ENCODE measurements at regions not wholly inside any gene's neighbourhood (a gene's known extent, or its start where the extent isn't known, plus 50 kb on each side); places are given as distances from the start of the nearest gene placed in this dataset.

DNA sequence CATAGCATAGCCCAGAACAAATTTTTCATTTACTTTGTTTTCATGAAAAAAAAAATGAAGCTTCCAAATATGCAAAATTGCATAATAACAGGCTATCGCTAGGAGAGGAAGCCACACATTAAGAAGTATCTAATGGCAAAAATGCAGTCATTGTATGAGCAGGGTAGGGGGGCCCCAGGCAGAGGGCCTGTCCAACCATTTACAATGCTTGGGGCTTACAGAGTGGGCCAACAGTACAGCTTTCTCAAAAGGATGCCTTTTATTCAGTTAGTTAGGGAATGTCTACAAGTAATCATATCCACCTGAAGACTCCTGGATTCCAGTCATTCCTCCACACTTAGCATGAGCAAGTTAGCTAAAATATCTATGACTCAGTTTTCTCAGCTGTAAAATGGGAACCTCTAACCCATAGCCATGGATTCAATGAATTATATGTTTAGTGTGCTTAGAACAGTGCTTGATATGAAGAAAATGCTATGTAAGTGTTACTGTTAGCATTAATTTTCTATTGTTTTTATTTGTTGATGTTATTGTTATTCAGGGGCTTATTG is 117.7 kb downstream of the GAS1 start:
- DNase-seq = no peak

DNA sequence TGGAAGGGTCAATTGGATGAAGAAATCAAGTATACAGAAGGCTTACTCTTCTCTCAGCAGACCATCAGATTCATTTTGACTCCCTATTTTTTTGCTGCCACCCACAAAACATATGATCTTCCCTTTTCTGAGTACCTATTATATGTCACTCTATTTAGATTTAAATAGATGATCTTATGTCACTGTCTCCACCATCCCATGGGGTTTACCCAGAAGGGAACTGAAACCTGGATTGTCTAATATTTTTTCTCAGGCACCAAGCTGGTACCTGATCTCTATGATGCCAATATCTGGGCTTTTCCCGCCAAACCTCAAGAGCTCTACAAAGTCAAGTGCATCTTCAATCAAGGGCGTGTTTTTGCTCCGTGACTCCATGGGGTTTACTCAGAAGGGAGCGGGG is 118.7 kb downstream of the GAS1 start:
- DNase-seq = no peak

DNA sequence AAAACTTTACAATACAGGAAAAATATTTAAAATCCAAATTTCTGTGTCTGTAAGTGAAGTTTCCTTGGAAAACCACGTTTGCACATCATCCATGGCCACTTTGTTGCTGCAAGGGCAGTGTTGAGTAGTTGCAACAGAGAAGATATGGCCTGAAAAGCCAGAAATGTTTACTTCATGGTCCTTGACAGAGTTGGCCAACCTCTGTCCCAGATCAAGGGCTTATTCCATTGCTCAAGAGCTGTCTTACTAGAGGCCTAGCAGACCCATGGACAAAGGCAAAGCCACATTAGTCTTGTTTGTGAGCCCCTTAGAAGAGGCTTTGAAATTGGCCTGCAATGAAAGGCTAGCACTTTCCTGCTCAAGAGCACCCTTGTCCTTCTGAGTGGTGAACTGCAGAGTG is 119.4 kb downstream of the GAS1 start:
- no peak for DNase-seq

DNA sequence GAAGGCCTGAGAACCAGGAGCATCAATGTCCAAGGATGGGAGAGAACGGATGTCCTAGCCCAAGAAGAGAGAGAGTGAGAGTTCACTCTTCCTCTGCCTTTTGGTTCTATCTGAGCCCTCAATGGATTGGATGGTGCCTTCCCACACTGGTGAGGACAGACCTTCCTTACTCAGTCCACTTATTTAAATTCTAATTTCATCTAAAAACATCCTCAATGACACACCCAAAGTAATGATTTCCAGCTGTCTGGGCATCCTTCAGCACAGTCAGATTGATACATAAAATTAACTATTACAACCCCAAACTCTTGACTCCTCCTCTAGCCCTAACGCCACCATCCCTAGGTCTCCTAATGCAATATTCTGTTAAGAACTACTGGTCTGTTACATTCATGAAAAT is 122.0 kb downstream of the GAS1 start:
- no peak for DNase-seq

DNA sequence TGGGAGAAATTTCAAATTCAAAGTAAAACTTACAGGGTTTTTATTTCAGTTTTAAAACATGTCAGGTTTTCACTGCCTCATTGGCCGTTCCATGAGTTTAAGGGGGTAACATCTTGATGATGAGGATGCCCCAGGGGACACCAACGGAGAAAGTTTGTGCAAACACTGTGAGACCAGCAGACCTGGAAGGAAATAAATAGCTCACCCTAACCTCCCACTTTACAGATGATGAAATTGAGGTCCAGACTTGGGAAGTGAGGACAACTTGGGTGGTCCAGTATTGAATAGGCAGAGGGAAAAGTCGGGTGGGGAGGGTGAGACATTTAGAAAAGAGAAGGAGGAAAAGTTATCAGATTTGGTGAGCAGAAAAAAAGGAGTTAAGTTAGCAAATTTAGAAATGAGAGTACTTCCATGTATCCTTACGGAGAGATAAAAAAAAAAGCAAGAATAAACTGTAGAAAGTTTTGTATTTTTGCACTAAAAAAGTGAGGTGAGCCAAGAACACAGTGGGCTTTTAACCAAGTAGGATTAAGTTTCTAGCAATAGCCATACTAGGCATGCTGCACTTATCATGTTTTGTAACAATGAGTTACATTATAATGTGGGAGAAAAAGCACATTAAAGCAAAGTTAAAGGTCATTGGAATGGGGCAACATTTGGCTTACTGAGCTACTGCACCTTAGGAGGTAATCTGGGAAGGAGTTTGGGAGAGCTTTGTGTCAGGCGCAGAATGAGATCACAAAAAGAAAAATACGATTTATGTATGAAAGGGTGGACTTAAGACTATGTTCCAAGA is 125.1 kb downstream of the GAS1 start:
- DNase-seq = no peak

DNA sequence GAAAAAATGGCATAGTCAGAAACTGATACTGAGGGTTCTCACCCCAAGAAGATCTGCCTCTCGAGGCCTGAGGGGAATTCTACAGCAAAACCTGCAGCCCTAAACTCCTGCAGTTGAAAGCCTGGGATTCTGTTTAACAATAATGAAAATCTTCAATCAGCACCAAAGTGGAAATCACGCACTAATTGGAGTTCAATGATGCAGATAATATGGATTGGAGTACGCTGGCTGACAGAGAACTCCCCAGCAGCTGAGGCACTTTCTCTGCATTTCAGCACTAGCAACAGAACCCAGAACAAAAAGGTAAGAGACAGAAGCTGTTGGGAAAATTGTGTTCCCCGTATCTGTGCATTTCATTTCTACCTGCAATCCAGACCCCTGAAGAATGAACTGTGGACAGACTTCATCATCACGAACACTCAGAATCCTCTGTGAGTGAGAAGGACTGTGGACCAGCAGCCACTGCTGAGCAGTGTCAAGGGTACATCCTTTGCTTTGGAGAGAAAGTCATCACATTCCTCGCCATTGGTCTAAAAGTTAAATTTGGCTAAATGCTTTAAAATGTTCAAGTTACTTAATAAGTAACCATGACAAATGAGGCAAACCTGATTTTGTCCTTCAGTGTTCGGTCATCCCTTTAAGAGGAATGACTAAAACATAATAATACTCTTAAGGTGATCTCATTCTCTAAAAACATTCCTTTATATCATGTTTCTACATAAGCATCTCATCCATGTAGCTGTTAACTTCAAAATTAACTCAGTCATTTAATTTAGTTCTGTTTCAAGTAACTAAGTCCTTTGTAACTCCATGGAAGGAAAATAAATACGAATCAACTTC is 126.1 kb downstream of the GAS1 start:
- DNase-seq = peak; percentile 1

DNA sequence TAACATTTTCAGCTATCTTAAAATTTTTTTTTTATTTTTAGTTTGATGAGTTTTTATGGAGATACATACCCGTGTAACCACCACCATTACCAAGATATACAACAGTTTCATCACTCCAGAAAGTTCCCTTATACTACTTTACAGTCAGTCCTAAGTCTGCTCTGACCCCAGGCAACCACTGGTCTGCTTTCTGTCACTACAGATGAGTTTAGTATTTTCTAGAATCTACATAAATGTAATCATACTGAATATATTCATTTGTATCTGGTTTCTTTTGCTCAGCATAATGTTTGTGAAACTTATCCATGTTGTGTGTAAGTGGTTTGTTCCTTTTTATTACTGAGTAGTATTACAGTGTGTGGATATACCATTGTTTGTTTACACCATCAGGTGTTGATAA is 127.8 kb downstream of the GAS1 start:
- DNase-seq = no peak

DNA sequence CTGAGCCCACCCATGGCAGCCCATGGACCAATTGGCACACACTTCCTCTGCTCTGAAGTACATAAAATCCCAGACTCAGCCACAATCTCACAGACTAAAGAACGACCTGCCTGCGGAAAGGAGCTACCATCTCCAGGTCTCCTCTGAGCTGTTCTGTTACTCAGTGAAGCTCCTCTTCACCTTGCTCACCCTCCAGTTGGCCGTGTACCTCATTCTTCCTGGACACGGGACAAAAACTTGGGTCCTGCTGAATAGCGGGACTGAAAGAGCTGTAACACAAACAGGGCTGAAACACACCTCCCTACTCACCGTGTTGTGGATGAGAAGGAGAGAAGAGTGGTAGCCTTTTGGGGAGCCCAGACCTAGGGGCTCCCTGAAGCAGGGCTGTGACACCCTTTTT is 128.7 kb downstream of the GAS1 start:
- DNase-seq = no peak

DNA sequence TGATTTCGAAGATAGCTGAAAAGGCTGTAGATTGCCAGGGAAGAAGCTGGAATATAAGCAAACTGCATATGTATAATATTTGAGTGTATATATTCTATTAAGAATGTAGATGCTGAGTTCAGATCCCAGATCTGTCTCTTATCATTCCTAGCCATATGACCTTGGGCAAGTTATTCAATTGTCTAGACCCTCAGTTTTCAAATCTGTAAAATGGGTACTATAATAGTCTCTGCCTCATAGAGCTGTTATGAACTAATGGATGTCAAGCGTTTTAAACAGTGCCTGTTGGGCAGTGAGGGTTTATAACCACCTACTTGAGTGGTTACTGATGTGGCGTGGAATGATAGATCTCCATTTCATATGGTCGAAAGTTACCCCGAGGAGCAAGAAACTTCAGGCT is 130.4 kb downstream of the GAS1 start:
- DNase-seq = no peak

DNA sequence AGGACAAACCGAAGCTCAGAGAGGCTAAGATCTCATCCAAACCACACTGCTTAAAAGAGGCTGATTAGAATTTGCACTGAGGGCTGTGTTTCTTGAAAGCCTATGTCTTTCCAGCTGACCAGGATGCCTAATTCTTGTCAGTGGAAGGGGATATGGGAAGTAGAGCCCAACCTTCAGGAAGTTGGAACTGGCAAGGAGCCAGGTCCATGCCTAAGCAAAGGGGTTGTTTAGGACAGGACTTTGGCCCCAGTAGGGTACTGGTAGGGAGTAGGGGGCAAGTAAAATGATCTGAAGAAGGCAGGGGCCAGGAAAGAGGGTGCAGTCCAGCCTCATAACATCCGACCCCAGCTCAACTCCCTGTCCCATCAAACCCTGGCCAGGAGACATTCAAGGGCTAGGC is 130.9 kb downstream of the GAS1 start:
- no peak for DNase-seq

DNA sequence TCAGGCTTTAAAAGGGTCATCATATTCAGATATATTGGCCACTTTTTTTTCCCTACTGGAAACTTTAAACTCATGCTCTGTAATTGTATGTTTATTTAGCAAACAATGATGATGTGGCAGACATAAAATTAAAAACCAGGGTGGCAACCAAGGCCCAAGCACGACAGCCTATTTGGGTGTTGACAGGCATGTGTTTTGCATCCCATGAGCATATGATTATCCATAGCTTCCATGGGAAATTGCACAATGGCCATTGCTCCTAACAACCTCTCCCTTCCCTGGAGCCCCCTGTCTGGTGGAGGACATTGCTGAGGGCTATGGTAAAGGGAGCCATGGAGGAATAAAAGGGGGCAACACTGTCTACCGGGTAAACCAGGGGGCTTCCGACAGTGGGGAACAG is 134.7 kb downstream of the GAS1 start:
- no peak for DNase-seq

DNA sequence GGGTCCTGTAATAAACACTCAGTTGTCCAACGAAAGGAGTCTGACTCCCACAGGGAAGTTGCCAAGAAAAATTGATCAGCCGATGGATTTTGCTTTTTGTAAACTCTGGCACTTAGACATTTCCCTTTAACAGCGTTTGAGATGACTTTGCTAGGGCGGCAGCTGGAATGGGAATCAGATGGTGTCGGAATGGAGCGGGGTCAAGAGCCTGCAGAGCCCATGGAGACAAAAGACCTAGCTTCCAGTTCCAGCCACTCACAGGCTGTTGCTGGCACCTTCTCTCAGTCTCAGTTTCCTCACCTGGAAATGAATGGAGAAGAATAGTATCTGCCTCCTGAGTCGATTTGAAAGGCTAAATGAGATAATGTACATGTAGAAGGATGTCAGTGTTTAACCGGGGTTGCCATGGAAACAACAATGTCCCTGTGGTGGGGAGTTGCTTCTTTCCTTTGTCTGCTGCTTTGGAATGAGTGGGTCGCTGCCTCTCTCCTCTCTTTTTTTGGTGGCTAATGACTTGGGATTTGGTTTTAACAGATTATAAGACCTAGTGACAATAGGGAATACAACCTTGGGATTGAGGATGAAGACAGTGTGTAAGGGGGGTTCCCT is 137.4 kb downstream of the GAS1 start:
- no peak for DNase-seq

DNA sequence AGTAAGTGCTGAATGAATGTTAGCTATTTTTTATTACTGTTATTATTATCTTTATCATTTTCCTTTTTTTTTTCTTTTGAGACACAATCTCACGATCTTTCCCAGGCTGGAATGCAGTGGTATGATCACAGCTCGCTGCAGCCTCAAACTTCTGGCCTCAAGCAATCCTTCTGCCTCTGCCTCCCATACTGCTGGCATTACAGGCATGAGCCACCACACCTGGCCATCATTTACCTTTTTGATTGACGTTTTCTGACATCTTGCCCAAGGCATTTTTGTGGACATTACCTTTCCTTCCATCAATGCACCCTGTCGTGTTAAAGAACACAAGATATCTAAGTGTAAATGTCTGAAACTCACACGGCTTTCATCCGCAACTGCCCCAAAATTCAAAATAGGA is 138.2 kb downstream of the GAS1 start:
- DNase-seq = no peak

DNA sequence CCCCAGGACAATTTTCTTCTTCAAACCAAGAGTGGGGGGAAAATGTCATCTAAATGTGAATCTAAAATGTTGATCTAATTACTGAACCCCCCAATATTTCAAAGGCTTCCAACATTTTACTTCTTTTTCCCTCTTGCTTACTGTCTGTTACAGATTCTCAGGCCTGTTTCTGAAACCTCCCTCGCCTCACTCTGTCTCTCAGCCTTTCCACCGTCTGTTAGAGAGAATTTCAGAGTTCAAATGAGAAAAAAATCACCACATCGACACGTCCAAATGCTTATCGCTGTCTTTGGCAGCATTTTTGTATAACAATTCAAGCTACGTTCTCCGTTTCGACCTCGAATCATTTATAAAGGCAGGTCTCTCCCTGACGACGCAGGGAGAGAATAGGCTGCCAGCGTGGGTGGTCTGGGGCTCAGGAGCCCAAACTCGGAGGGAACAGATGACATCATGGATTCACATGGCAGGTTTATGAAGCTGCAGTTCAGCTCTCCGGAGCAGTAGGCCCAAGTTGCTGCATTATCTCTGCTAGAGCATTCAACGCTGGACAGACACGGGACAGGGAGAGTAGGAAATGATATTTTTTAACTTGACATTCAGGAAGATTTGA is 139.8 kb downstream of the GAS1 start:
- DNase-seq = no peak

DNA sequence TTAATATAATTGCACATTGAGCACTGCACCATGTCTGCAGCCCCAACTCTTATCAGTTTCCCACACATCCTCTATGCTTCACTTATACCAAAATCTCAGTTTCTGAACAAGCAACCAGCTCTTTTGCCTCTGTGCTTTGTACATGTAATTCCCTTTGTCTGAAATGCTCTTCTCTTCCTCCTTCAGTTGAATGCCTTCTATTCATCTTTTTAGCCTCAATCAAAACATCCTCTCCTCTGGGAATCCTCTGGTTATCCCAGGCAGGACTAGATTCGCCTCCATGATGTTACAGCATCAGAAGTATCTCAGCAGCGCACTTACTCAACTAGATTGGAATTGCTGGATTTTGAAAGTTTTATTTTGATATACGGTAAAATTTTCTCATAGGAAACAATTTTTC is 143.3 kb downstream of the GAS1 start:
- no peak for DNase-seq

DNA sequence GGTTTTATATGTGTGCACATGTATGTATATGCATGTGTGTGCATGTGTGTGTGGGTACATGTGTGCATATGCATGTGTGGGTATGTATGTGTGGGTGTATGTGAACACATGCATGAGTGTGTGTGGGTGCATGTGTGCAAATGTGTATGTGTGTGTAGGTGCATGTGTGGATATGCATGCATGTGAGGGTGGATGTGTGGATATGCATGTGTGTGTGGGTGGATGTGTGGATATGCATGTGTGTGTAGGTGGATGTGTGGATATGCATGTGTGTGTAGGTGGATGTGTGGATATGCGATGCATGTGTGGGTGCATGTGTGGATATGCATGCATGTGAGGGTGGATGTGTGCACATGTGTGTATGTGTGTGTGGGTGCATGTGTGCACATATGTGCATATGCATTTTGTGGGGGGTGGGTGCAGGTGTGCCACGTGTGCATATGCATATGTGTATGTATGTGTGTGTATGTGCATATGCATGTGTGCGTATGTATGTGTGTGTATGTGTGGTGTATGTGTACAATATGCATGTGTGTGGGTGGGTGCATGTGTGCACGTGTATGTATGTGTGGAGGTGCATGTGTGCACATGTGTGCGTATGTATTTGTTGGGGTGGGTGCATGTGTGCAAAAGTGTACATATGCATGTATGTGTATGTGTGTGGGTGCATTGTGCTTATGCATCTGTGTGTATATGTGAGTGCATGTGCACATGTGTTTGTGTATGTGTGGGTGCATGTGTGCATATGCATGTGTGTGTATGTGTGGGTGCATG is 144.2 kb downstream of the GAS1 start:
- DNase-seq = no peak

DNA sequence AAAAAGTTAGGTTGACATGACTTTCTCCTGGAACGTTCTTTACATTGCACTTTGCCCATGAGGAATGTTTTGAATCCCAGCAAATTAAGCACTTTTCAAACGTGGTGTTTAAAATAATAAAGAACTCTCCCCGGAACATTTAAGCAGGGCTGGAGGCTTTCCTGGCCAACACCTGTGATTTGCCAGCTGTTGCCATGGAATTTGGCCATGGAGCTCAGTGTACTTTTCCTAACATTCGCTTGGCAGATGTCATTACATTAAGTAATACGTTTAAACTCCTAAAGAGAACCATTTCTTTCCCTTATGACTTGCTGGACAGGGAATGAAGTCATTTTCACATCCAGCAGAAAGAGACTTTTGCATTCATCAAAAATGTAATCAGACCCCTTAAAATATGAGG is 146.1 kb downstream of the GAS1 start:
- DNase-seq = no peak

DNA sequence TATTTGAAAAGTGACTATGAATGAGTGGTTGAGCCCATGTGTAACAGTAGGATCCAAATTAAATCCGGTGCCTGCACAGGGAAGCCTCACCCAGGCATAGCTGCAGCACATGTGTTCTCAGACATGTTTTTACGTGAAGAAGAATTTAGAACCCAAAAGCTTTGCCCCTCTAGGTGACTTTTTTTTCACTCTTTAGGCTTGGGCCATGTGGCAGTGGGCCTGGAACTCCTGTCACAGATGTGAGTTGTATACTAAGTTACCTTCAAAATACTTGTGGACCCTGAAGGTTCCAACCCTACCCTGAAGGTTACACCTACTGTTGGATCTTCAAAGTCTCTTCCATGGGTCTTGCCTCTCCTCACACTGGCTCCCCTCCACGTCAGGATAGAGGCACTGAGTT is 146.6 kb downstream of the GAS1 start:
- no peak for DNase-seq

DNA sequence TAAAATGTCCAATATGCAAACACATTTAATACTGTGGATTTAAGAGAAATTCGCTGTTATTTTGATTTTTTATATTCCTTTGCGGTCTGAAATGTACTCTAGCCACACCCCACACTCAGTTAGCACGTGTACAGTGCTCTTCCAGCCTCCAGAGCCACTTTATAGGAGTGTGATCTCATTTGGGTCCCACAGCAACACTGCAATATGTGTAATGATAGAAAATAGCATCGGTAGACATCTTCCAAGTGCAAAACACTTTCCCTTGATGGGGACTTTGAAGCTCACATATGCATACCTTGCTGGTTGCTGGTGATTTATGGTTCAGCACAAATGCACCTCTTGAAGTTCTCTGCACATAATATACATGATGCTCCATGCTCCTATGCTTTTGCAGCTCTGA is 148.3 kb downstream of the GAS1 start:
- DNase-seq = no peak

DNA sequence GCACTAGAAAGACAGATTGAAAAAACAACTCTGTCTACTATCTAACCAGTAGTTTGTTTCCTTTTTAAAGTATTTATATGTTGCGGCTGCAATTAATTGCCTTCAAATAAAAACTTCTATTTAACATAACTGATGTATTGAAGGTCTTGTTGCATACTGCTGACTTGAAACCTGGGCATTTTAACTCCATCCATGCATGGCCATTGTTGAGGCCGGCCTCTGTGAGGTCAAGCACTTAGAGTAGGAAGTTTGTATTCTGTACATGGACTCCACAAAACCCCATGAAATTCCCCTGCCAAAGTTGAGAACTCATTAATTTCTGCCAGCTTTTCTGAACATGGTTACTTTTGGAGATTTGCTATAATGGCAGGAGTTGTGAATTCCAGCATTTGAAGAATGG is 150.6 kb downstream of the GAS1 start:
- no peak for DNase-seq

DNA sequence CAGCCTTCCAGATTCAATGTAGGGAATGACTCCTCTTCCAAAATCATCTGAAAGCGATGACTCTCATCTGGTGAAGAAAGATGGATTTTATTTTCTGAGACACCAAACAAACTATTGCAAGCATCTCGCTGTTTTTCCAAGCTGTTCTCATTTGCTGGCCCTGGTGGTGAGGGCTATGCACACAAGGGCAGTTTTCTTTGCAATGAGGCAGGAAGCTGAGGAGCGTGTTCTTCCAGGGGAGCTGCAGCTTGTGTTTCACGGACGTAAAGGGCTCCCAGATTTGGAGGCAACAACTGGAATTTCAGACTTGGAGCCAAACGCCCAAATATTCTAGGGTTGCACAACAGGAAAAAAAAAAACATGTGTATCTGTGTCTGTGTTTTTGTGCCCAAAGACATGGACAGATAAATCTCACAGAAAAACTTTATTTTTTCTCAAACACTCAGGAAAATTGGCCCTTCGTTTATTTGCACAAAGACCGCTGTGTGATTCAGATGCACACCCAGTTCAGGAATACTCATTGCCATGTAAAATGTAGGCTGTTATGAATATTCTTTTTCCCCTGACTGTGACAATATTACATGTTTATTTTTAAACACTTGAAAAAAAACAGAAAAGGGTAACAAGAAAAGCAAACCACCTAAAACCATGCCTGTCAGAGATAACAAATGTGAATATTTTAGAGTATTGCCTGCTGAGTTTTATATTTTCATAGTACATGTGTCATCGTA is 151.3 kb downstream of the GAS1 start:
- DNase-seq = peak; percentile 45

DNA sequence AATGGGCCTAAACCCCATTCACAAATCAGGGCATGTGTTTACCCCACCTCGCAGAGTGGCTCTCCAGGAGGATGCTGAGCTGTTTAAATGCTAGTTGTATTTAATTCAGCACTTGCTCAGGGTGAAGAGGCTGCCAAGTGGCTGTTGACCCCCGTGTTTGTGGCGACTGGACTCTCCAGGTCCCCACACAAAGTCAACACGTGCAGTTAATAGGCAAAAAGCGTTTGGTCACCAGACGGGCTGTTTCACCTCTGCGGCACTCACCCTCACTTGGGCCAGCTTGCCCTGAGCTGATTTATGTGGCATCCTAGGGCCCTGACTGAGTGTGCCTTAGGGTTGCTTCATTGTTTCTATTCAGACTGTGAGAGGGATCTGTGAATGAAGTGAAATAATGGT is 152.3 kb downstream of the GAS1 start:
- DNase-seq = no peak

Data from amniotic stem cell (primary cell).